Keratinocyte (primary cell): ENCODE measurements at regions not wholly inside any gene's neighbourhood (a gene's known extent, or its start where the extent isn't known, plus 50 kb on each side); places are given as distances from the start of the nearest gene placed in this dataset.

Source experiments
- DNase-seq: peaks from one replicate; pipeline ENCODE4 v3.0.0-alpha.2; 2011; ENCODE audit warnings: low read depth, missing footprints, low spot score
- FAIRE-seq: peaks from 2 replicates; lab custom pipeline; 2011; peaks lifted over from hg19 to GRCh38; lab: Jason Lieb, UNC
- H2AFZ ChIP-seq: 2 replicates; pipeline ENCODE4 v1.6.0; 2012; ENCODE audit warnings: low read length, control low read depth, inconsistent platforms; ENCODE audit not compliant: control insufficient read depth
- H3K27ac ChIP-seq: 2 replicates; pipeline ENCODE4 v1.5.1; 2011; ENCODE audit warnings: low read length; ENCODE audit not compliant: control insufficient read depth, insufficient read depth
- H3K27me3 ChIP-seq: 3 replicates; pipeline ENCODE4 v1.6.0; 2011; ENCODE audit warnings: low read length; ENCODE audit not compliant: control insufficient read depth, insufficient read depth; ENCODE audit errors: extremely low read depth
- H3K36me3 ChIP-seq, 2 experiments: 2 replicates in 1 of 2; 3 replicates in 1 of 2; pipeline ENCODE4 v1.5.1; 2011; ENCODE audit warnings: low read length in 2 of 2, mild to moderate bottlenecking in 1 of 2; ENCODE audit not compliant: control insufficient read depth in 2 of 2, insufficient read depth in 2 of 2; ENCODE audit errors: extremely low read depth in 1 of 2
- H3K4me1 ChIP-seq: 3 replicates; pipeline ENCODE4 v1.5.1; 2011; ENCODE audit warnings: low read length; ENCODE audit not compliant: control insufficient read depth, insufficient read depth; ENCODE audit errors: extremely low read depth
- H3K4me2 ChIP-seq: 3 replicates; pipeline ENCODE4 v1.6.0; 2011; ENCODE audit warnings: low read depth, low read length; ENCODE audit not compliant: control insufficient read depth, insufficient read depth; ENCODE audit errors: extremely low read depth
- H3K4me3 ChIP-seq, 3 experiments: fragments of 200-600 bp in 1 of 3; sonication (generic) in 1 of 3; 2 replicates in 2 of 3; 3 replicates in 1 of 3; pipeline ENCODE4 v1.5.1; 2011 to 2016; ENCODE audit warnings: low read length in 3 of 3, mild to moderate bottlenecking in 3 of 3, control low read depth in 2 of 3, inconsistent platforms in 1 of 3, low read depth in 1 of 3, mixed read lengths in 1 of 3, mixed run types in 1 of 3, moderate library complexity in 1 of 3; ENCODE audit not compliant: control insufficient read depth in 2 of 3, insufficient read depth in 2 of 3; ENCODE audit errors: extremely low read depth in 1 of 3
- H3K79me2 ChIP-seq: 2 replicates; pipeline ENCODE4 v1.6.0; 2012; ENCODE audit warnings: low read length; ENCODE audit not compliant: control insufficient read depth, insufficient read depth
- H3K9ac ChIP-seq: 3 replicates; pipeline ENCODE4 v1.6.0; 2011; ENCODE audit warnings: low read length; ENCODE audit not compliant: control insufficient read depth, insufficient read depth; ENCODE audit errors: extremely low read depth
- H3K9me1 ChIP-seq: 3 replicates; pipeline ENCODE4 v1.6.0; 2011; ENCODE audit warnings: low read length; ENCODE audit not compliant: control insufficient read depth, insufficient read depth; ENCODE audit errors: extremely low read depth
- H3K9me3 ChIP-seq: 2 replicates; pipeline ENCODE4 v1.5.1; 2012; ENCODE audit warnings: low read depth, low read length; ENCODE audit not compliant: control insufficient read depth
- H4K20me1 ChIP-seq: 3 replicates; pipeline ENCODE4 v1.6.0; 2011; ENCODE audit warnings: low read length; ENCODE audit not compliant: control insufficient read depth, insufficient read depth; ENCODE audit errors: extremely low read depth
- EZH2 ChIP-seq: IDR thresholded peaks from one replicate; pipeline ENCODE4 v1.6.1; 2012; ENCODE audit warnings: inconsistent platforms, mild to moderate bottlenecking, low read length, moderate library complexity
- dilution Hi-C: fragments of 300-500 bp; cut with MboI; formaldehyde crosslinking; loops from one replicate; pipeline ENCODE4 v1.7.0; 2020; ENCODE audit warnings: low sequenced_read_pairs; ENCODE audit not compliant: extremely low pct_ligation_motif_present
- TF ChIP-seq, protein P1 (sequence below), 3 experiments: IDR thresholded peaks in 1 of 3; conservative IDR thresholded peaks in 1 of 3; optimal IDR thresholded peaks in 1 of 3; 2 replicates in 2 of 3; 3 replicates in 1 of 3; pipeline versions ENCODE3 to v1.5.1; 2011; ENCODE audit warnings: low read length in 3 of 3, mild to moderate bottlenecking in 3 of 3, moderate library complexity in 2 of 3, control low read depth in 1 of 3, inconsistent platforms in 1 of 3; ENCODE audit not compliant: insufficient read depth in 2 of 3; ENCODE audit errors: extremely low read depth in 1 of 3

DNA sequence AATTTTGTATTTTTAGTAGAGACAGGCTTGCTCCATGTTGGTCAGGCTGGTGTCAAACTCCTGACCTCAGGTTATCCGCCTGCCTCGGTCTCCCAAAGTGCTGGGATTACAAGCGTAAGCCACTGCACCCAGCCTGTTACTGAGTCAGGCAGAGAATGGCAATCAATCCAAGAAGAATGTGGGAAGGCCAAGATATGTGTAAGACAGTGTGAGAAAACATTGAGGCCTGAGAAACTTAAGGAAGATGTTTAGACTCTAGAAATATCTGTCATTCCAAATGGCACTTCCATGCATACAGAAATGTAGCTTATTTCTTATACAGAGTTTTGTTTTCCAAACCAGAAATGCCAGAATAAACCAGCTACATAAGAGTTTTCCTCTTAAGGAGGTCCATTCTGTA is 248.5 kb downstream of the ETS1 start:
- H3K9me3 ChIP-seq: no peaks in the 10 kb centered on the region
- FAIRE-seq (no peak), DNase-seq (no peak)
- TF ChIP-seq, protein P1, sequence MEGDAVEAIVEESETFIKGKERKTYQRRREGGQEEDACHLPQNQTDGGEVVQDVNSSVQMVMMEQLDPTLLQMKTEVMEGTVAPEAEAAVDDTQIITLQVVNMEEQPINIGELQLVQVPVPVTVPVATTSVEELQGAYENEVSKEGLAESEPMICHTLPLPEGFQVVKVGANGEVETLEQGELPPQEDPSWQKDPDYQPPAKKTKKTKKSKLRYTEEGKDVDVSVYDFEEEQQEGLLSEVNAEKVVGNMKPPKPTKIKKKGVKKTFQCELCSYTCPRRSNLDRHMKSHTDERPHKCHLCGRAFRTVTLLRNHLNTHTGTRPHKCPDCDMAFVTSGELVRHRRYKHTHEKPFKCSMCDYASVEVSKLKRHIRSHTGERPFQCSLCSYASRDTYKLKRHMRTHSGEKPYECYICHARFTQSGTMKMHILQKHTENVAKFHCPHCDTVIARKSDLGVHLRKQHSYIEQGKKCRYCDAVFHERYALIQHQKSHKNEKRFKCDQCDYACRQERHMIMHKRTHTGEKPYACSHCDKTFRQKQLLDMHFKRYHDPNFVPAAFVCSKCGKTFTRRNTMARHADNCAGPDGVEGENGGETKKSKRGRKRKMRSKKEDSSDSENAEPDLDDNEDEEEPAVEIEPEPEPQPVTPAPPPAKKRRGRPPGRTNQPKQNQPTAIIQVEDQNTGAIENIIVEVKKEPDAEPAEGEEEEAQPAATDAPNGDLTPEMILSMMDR (optimal IDR thresholded peaks at IDR 0.05 in 1 of 3, IDR thresholded peaks at IDR 0.05 in 1 of 3, conservative IDR thresholded peaks at IDR 0.05 in 1 of 3; ENCODE audit: extremely low read depth in 1 of 3, insufficient read depth in 2 of 3, low read length in 3 of 3): no peak
- no peak for TF ChIP-seq EZH2
- H3K4me3 ChIP-seq: no peak overlapping the region
- H3K9me1 ChIP-seq: no peaks in the 10 kb centered on the region
- no peak overlapping the region for H3K4me2 ChIP-seq
- H3K9ac ChIP-seq: no peak overlapping the region
- H3K27me3 ChIP-seq: no peaks in the 10 kb centered on the region
- H3K27ac ChIP-seq: no peak overlapping the region
- no peaks in the 10 kb centered on the region for H4K20me1 ChIP-seq
- no peaks in the 10 kb centered on the region for H3K79me2 ChIP-seq
- no peak overlapping the region for H2AFZ ChIP-seq
- dilution Hi-C loops: no loop called here
- no peaks in the 10 kb centered on the region for H3K36me3 ChIP-seq
- H3K4me1 ChIP-seq: no peaks in the 10 kb centered on the region

DNA sequence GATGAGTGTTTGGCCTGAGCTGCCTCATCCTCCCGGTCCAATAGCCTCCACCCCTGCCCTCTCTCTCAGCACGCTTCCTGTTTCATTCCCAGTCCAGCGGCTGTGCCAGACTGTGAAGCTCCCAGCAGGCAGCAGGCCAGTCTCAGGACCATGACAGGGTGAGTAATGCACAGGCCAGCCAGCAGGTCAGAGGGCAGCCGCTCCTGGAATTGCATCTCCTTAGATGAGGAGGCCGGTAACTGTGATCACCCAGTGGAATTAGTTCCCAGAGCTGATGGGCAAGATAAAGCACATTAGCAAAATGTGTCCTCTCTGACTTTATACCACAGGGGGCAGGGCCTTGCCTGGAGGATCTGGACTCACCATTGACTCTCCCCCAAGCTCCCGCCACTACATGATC is 251.2 kb downstream of the ETS1 start:
- Histone ChIP-seq H3K79me2 (no peaks in the 10 kb centered on the region), H2AFZ (no peak overlapping the region), H3K9me3 (no peaks in the 10 kb centered on the region), H3K9ac (no peak overlapping the region), H4K20me1 (no peaks in the 10 kb centered on the region), H3K9me1 (no peaks in the 10 kb centered on the region), H3K36me3 (no peaks in the 10 kb centered on the region), H3K27me3 (no peaks in the 10 kb centered on the region), H3K4me2 (no peak overlapping the region), H3K4me3 (no peak overlapping the region), H3K4me1 (no peaks in the 10 kb centered on the region), H3K27ac (no peak overlapping the region)
- dilution Hi-C loops: no loop called here
- DNase-seq (no peak), FAIRE-seq (no peak)
- TF ChIP-seq EZH2: no peak
- TF ChIP-seq, protein P1 (optimal IDR thresholded peaks at IDR 0.05 in 1 of 3, IDR thresholded peaks at IDR 0.05 in 1 of 3, conservative IDR thresholded peaks at IDR 0.05 in 1 of 3; ENCODE audit: extremely low read depth in 1 of 3, insufficient read depth in 2 of 3, low read length in 3 of 3): no peak
